GM13976 (cell line): ENCODE measurements at regions not wholly inside any gene's neighbourhood (a gene's known extent, or its start where the extent isn't known, plus 50 kb on each side); places are given as distances from the start of the nearest gene placed in this dataset.

Source experiments
- DNase-seq: peaks from one replicate; pipeline ENCODE4 v3.0.0; 2012; ENCODE audit warnings: low spot score
- CTCF ChIP-seq: IDR thresholded peaks from 2 replicates; pipeline ENCODE4 v1.5.1; 2012; ENCODE audit warnings: borderline replicate concordance, mild to moderate bottlenecking; ENCODE audit not compliant: insufficient read depth; ENCODE audit errors: extremely low read depth, missing control alignments, control extremely low read depth
- in situ Hi-C: fragments of 300-500 bp; cut with MboI; formaldehyde crosslinking; loops from one replicate; pipeline ENCODE4 v1.12.0; 2022; ENCODE audit warnings: low sequenced_read_pairs, mixed read lengths, inconsistent platforms; ENCODE audit not compliant: unreplicated experiment

DNA sequence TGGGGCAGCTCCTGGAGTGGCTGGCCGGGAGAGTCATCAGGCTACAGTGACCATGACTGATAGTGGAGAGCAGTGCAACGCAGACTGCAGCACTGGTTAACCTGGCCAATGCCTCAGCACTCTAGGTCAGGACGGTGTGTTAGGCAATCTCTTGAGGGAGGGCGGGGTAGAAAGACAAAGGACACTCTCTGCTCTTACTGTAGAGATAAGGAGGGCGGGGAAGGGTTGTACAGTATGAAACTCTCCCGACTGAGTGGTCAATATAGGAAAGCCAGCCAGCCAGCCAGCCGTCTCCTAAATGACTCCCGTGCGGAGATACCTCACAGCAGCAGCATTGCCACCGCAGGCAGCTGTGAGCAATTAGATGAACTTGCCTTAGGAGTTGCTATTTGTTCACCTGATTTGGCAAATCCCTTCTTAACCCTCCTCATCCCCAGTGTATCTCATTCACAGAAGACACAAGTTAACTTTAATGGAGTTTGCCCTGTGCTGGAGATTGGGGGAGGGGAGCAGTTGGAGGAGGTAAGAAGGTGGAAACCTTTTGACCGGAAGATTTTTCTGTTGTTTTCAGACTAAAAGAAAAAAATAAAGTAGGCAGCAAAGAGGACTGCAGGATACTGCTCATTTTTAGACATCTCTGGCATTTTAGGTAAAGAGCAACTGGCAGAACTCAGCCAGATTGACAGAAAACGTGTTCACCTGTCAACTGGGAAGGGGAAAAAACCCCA is 330.5 kb downstream of the HNRNPD start:
- no peak for DNase-seq
- no peak for TF ChIP-seq CTCF
- in situ Hi-C loops = no loop called here

DNA sequence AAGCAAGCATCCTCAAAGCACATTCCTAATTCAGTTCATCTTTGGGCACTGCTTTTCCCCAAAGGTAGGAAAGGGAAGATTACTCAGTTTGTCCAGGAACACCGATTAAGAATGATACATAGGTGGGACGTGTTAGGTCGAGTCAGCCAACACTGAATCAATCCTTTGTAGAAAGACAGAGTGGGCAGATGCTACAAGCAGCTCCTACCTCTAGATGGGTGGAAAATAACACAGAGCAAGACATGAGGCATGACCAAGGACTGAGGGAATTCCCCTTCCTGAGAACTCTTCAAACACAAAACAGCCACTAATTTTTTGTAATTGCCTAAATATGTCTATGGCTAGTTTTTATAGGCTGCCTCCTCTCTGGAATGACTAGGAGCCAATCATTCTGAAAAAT is 331.7 kb downstream of the HNRNPD start:
- no peak for DNase-seq
- in situ Hi-C loops = no loop called here
- TF ChIP-seq CTCF = no peak

- in situ Hi-C loops = no loop called here
- no peak for DNase-seq
- no peak for TF ChIP-seq CTCF
Observed at GRCh38 chr4:82038936-82039335, 334.9 kb downstream of the HNRNPD start.

- TF ChIP-seq CTCF = no peak
- DNase-seq = no peak
- in situ Hi-C loops = no loop called here
Observed at GRCh38 chr4:82036181-82036580, 337.6 kb downstream of the HNRNPD start.

GRCh38 chr4:82034878-82035277 is 338.9 kb downstream of the HNRNPD start:
- in situ Hi-C loops = no loop called here
- DNase-seq = no peak
- no peak for TF ChIP-seq CTCF

GRCh38 chr4:82033862-82034261 is 339.9 kb downstream of the HNRNPD start:
- no peak for DNase-seq
- TF ChIP-seq CTCF = no peak
- in situ Hi-C loops = no loop called here
